ENCODE measurements at regions not wholly inside any gene's neighbourhood (a gene's known extent, or its start where the extent isn't known, plus 50 kb on each side); places are given as distances from the start of the nearest gene placed in this dataset.

DNA sequence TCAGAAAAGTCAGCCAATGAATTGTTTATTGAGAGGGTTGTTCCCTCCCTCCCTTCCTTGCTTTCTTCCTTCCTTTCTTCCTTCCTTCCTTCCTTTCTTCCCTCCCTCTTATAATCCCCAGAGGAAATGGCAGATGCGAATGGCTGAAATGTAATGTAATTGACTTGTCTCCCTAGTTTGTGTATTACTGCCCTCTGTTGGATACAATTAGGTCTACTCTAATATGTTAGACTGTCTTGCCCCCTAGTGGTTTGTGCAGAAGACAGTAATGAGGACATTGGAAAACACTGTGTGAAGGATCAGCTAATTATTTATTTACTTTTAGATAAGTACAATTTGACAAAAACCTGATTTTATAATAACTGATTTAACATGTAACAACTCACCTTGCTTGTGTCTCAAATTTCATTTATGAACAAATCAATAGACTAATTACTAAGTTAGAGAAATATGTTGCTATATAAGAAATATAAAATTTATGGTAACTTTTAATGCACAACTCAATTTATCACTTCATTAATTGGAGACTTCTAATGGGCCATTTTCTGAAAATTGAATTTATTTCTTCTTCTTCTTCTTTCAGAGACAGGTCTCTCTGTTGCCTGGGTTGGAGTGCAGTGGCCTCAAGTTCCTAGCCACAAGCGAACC is 229.8 kb upstream of the LRIG3 start (continued):
- TF ChIP-seq TBL1XR1 (IDR thresholded peaks at IDR 0.05; ENCODE audit: low read depth, low read length): no peak
- no peak for TF ChIP-seq JUND (IDR thresholded peaks at IDR 0.05; ENCODE audit: low read depth, low read length)
- TF ChIP-seq SUPT20H (IDR thresholded peaks at IDR 0.05; ENCODE audit: borderline replicate concordance, control insufficient read depth, low read depth, low read length): no peak
- TF ChIP-seq CEBPB (IDR thresholded peaks at IDR 0.05; ENCODE audit: borderline replicate concordance in 1 of 2, low read depth in 2 of 2, low read length in 2 of 2): no peak
- TF ChIP-seq NR2F1 (conservative IDR thresholded peaks at IDR 0.05): no peak
- TF ChIP-seq ETV6 (conservative IDR thresholded peaks at IDR 0.05 in 1 of 2, IDR thresholded peaks at IDR 0.05 in 1 of 2; ENCODE audit: borderline replicate concordance in 1 of 2, low read depth in 1 of 2): no peak
- TF ChIP-seq, protein P1, sequence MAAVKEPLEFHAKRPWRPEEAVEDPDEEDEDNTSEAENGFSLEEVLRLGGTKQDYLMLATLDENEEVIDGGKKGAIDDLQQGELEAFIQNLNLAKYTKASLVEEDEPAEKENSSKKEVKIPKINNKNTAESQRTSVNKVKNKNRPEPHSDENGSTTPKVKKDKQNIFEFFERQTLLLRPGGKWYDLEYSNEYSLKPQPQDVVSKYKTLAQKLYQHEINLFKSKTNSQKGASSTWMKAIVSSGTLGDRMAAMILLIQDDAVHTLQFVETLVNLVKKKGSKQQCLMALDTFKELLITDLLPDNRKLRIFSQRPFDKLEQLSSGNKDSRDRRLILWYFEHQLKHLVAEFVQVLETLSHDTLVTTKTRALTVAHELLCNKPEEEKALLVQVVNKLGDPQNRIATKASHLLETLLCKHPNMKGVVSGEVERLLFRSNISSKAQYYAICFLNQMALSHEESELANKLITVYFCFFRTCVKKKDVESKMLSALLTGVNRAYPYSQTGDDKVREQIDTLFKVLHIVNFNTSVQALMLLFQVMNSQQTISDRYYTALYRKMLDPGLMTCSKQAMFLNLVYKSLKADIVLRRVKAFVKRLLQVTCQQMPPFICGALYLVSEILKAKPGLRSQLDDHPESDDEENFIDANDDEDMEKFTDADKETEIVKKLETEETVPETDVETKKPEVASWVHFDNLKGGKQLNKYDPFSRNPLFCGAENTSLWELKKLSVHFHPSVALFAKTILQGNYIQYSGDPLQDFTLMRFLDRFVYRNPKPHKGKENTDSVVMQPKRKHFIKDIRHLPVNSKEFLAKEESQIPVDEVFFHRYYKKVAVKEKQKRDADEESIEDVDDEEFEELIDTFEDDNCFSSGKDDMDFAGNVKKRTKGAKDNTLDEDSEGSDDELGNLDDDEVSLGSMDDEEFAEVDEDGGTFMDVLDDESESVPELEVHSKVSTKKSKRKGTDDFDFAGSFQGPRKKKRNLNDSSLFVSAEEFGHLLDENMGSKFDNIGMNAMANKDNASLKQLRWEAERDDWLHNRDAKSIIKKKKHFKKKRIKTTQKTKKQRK (IDR thresholded peaks at IDR 0.05; ENCODE audit: low read depth, low read length): no peak
- no peak for TF ChIP-seq TCF12 (IDR thresholded peaks at IDR 0.05; ENCODE audit: low read depth, low read length)
- TF ChIP-seq RAD21 (IDR thresholded peaks at IDR 0.05; ENCODE audit: insufficient read depth, low read depth, low read length): peak; percentile 89
- TF ChIP-seq MXI1 (IDR thresholded peaks at IDR 0.05; ENCODE audit: low read depth, low read length): no peak
- TF ChIP-seq YY1 (IDR thresholded peaks at IDR 0.05; ENCODE audit: low read depth, low read length): peak; percentile 54; the same call in 1 of the 2 replicates
- no peak for TF ChIP-seq TARDBP (IDR thresholded peaks at IDR 0.05; ENCODE audit: borderline replicate concordance)
- TF ChIP-seq, protein P2, sequence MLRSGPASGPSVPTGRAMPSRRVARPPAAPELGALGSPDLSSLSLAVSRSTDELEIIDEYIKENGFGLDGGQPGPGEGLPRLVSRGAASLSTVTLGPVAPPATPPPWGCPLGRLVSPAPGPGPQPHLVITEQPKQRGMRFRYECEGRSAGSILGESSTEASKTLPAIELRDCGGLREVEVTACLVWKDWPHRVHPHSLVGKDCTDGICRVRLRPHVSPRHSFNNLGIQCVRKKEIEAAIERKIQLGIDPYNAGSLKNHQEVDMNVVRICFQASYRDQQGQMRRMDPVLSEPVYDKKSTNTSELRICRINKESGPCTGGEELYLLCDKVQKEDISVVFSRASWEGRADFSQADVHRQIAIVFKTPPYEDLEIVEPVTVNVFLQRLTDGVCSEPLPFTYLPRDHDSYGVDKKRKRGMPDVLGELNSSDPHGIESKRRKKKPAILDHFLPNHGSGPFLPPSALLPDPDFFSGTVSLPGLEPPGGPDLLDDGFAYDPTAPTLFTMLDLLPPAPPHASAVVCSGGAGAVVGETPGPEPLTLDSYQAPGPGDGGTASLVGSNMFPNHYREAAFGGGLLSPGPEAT (IDR thresholded peaks at IDR 0.05; ENCODE audit: low read depth): no peak
- TF ChIP-seq, protein P3, sequence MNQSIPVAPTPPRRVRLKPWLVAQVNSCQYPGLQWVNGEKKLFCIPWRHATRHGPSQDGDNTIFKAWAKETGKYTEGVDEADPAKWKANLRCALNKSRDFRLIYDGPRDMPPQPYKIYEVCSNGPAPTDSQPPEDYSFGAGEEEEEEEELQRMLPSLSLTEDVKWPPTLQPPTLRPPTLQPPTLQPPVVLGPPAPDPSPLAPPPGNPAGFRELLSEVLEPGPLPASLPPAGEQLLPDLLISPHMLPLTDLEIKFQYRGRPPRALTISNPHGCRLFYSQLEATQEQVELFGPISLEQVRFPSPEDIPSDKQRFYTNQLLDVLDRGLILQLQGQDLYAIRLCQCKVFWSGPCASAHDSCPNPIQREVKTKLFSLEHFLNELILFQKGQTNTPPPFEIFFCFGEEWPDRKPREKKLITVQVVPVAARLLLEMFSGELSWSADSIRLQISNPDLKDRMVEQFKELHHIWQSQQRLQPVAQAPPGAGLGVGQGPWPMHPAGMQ (IDR thresholded peaks at IDR 0.05; ENCODE audit: borderline replicate concordance): no peak
- no peak for TF ChIP-seq ZSCAN29 (IDR thresholded peaks at IDR 0.05)
- no peak for TF ChIP-seq BCL11A (IDR thresholded peaks at IDR 0.05; ENCODE audit: low read depth, low read length)

All from GM12878 (cell line).